GM19099 (cell line): ENCODE measurements at regions not wholly inside any gene's neighbourhood (a gene's known extent, or its start where the extent isn't known, plus 50 kb on each side); places are given as distances from the start of the nearest gene placed in this dataset.

ENCODE experiments used
- POLR2A ChIP-seq: IDR thresholded peaks from 3 replicates; pipeline ENCODE4 v1.6.1; 2011; ENCODE audit warnings: low read depth; ENCODE audit not compliant: insufficient read length; ENCODE audit errors: extremely low read depth

DNA sequence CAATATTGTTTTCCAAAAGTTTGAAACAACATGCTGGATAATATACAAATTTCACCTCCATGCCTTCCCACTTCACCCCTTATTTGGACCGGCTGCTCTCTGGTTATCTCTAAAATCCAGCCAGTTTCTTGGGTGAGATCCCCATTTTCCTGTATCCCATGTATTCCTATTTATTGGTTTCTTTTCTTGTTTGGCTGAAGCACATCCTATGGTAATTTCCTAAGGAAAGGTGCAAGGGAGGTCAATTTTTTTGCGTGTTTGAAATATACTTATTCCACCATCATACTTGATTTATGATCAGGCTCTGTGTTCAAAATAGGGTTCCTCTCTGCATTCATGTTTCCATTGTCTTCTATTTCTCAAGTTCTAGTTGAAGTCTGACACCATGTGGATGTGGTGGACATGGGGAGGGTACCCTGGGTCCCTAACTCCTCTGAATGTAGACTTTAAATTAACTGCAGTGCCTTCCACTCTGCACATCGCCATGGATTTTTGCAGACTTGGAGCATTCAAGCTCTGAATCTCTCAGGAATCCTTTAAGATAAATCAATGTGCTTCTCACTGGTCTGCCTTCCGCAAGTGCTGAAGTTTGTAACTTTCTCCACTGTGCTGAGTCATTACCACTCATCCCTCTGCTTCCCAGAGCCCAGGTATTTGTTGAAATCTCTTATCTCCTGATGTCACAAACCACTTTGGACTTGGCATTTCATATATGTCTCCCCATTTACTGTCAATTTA is 52.1 kb upstream of the TLE3 start:
- TF ChIP-seq POLR2A, result no peak

DNA sequence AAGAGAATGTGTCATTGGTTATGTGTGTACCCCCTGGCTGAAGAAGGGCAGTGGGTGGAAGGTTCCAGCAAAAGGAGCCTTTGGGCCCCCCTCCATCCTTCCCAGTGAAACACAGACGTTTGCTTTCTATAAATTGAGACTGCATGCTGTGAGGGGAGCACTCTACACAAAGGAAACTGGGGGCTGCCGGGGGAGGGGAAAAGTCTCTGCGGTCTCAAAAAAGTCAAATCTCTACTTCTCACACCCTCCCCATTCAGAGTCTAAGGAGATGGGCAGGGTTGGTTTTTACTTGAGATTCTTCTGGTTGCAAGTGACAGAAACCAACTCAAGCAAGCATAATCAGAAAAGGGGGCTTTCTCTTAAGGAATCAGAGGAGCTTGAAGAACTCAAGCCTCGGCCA is 50.1 kb upstream of the TLE3 start:
- no peak for TF ChIP-seq POLR2A
